ENCODE measurements at regions not wholly inside any gene's neighbourhood (a gene's known extent, or its start where the extent isn't known, plus 50 kb on each side); places are given as distances from the start of the nearest gene placed in this dataset.

DNA sequence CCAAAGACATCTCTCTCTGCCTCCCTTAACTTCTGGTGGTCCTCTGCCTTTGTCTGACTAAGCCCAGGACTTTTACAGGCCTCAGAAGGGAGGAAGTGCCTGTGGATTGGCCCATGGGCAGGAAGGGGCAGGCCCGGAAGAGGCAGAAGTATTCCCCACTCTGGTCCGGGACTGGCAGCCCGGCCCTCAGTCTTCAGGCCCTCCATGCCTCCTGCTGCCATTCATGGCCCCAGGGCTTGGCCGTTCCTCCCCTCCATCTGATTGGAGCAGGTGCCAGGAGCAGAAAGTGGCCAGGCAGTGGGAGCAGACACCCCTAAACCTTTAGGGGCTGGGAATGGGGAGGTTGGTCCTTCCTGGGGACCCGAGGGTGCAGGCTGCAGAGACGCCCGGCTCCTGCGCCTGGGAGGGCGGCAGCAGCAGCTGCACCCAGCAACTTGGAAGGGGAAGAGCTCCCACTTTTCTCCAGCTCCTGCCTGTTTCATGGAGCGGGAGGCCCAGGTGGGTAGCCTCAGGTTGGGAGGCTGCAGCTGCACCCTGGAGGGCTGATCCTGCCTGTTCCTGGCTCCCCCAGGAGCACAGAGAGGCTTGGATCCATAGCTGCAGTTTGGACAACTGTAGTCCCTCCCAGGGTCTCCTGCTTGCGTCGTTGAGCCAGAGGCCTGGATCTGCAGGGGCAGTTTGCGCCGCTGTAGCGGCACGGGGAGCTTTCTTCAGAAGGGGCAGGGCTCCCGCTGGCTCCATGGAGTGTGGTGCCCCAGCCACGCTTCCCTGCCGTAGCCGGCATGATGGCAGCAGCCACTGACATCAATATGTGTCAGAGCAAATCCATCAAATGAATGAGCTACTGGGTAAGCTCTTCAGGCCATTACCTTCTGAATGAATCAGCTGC lies 661.5 kb upstream of the NUDT12 start:
- DNase-seq: no peak
- Histone ChIP-seq H3K27me3 (ENCODE audit: low read depth) (no peaks in the 10 kb centered on the region), H3K36me3 (no peaks in the 10 kb centered on the region), H3K4me1 (no peaks in the 10 kb centered on the region), H3K4me3 (no peak overlapping the region), H3K27ac (replicated peaks) (no peak overlapping the region), H3K9me3 (replicated peaks) (no peaks in the 10 kb centered on the region)
- intact Hi-C loops (cut with micrococcal nuclease): no loop called here
- TF ChIP-seq, protein P1, sequence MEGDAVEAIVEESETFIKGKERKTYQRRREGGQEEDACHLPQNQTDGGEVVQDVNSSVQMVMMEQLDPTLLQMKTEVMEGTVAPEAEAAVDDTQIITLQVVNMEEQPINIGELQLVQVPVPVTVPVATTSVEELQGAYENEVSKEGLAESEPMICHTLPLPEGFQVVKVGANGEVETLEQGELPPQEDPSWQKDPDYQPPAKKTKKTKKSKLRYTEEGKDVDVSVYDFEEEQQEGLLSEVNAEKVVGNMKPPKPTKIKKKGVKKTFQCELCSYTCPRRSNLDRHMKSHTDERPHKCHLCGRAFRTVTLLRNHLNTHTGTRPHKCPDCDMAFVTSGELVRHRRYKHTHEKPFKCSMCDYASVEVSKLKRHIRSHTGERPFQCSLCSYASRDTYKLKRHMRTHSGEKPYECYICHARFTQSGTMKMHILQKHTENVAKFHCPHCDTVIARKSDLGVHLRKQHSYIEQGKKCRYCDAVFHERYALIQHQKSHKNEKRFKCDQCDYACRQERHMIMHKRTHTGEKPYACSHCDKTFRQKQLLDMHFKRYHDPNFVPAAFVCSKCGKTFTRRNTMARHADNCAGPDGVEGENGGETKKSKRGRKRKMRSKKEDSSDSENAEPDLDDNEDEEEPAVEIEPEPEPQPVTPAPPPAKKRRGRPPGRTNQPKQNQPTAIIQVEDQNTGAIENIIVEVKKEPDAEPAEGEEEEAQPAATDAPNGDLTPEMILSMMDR (IDR thresholded peaks at IDR 0.05; ENCODE audit: borderline replicate concordance): no peak

DNA sequence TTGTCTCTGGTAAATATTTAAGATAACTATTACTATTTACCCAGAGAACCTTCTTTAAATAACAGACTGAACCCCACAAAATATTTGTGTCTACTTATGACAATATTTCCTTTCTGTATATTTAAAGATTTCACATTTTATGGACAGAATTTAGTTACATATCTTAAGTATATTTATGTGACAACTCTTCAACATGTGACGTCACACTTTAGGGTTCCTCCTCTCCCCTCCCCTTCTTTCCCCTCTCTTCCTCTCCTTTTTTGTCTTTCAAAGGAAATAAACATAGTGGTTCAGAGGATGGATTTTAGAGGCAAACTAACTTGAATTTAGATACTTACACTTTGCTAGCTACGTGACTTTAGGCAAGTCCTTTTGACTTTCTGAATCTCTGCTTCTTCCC lies 655.6 kb upstream of the NUDT12 start:
- no peak for DNase-seq
- intact Hi-C loops (cut with micrococcal nuclease): no loop called here
- Histone ChIP-seq H3K4me3 (no peak overlapping the region), H3K9me3 (replicated peaks) (no peaks in the 10 kb centered on the region), H3K36me3 (no peaks in the 10 kb centered on the region), H3K27me3 (ENCODE audit: low read depth) (no peaks in the 10 kb centered on the region), H3K27ac (replicated peaks) (no peak overlapping the region), H3K4me1 (no peaks in the 10 kb centered on the region)
- TF ChIP-seq, protein P1 (IDR thresholded peaks at IDR 0.05; ENCODE audit: borderline replicate concordance): no peak

DNA sequence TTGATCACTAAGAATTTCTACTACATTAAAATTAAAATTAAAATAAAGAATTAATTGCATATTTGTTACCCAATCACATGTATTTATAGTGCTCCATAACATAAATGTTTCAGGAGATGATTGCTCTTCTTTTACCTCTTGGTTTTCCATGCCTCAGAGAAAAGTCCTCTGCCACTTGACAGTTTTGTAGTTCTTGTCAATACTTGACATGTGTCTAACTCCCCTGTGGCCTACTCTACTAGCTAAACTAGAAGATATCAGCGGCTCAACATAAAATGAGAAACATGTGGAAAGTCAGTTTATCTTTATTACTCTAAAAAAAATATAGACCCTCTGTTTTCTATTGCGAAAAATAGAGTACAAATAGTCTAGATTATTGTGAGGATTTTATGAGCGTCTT lies 650.6 kb upstream of the NUDT12 start:
- TF ChIP-seq, protein P1 (IDR thresholded peaks at IDR 0.05; ENCODE audit: borderline replicate concordance): no peak
- Histone ChIP-seq H3K27ac (replicated peaks) (no peak overlapping the region), H3K36me3 (no peaks in the 10 kb centered on the region), H3K27me3 (ENCODE audit: low read depth) (no peaks in the 10 kb centered on the region), H3K9me3 (replicated peaks) (no peaks in the 10 kb centered on the region), H3K4me3 (no peak overlapping the region), H3K4me1 (no peaks in the 10 kb centered on the region)
- DNase-seq: no peak
- intact Hi-C loops (cut with micrococcal nuclease): no loop called here

DNA sequence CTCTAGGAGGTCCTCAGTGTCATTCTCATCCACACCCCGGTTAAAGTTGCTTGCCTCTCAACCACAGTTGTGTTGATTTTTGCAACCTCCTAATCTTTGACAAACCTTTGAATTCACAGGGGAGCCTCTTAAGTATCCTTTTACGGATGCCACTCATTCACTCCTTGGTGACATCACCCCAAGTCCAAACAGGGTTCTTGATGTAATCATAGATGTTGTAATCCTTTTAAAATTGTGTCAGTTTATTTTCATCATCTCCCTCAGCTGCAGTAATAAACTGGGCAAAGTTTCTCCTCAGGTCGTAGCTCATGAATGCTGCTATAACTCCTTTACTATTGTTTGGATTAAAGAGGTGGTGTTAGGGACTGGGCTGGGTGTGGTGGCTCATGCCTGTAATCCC lies 637.2 kb upstream of the NUDT12 start:
- DNase-seq: no peak
- intact Hi-C loops (cut with micrococcal nuclease): no loop called here

DNA sequence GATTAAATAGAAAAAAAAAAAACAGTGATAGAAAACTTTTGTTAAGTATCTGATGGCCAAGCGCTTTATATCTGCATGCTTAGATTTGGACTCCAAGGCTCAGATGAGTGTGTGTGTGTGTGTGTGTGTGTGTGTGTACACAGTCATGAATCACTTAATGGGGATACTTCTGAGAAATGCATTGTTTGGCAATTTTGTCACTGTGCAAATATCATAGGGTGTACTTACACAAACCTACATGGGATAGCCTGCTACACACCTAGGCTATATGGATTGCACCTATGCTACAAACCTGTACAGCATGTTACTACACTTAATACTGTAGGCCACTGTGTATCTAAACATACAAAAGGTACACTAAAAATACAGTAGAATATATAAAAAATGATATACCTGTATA lies 635.6 kb upstream of the NUDT12 start:
- Histone ChIP-seq H3K36me3 (no peaks in the 10 kb centered on the region), H3K9me3 (replicated peaks) (peaks cover 4% of the 10 kb centered on the region), H3K27me3 (ENCODE audit: low read depth) (no peaks in the 10 kb centered on the region), H3K27ac (replicated peaks) (no peak overlapping the region), H3K4me1 (no peaks in the 10 kb centered on the region), H3K4me3 (no peak overlapping the region)
- DNase-seq: no peak
- intact Hi-C loops (cut with micrococcal nuclease): no loop called here
- TF ChIP-seq, protein P1 (IDR thresholded peaks at IDR 0.05; ENCODE audit: borderline replicate concordance): no peak

More for the DNA sequence above, 637.2 kb upstream of the NUDT12 start:
- Histone ChIP-seq H3K27ac (replicated peaks) (no peak overlapping the region), H3K4me1 (no peaks in the 10 kb centered on the region), H3K4me3 (no peak overlapping the region), H3K9me3 (replicated peaks) (peaks cover 4% of the 10 kb centered on the region), H3K36me3 (no peaks in the 10 kb centered on the region), H3K27me3 (ENCODE audit: low read depth) (no peaks in the 10 kb centered on the region)
- TF ChIP-seq, protein P1 (IDR thresholded peaks at IDR 0.05; ENCODE audit: borderline replicate concordance): no peak

Data from left ventricle myocardium inferior (tissue), 1 donor.